ENCODE measurements at regions not wholly inside any gene's neighbourhood (a gene's known extent, or its start where the extent isn't known, plus 50 kb on each side); places are given as distances from the start of the nearest gene placed in this dataset.

GRCh38 chr1:82775406-82776000 lies 974.8 kb downstream of the ADGRL2 start:
- H3K9me3 ChIP-seq (ENCODE audit: control insufficient read depth in 2 of 2, insufficient read depth in 1 of 2, low read length in 1 of 2), result peaks cover 0 to 10% of the 10 kb centered on the region in 2 donors
- peak in 4 of 9 donors; percentile 7 to 35 (median 14) for DNase-seq (ENCODE audit: low read depth in 6 of 9, low spot score in 9 of 9)

GRCh38 chr1:82762829-82763532 lies 962.2 kb downstream of the ADGRL2 start:
- Histone ChIP-seq H3K4me1 (ENCODE audit: control insufficient read depth in 2 of 2, insufficient read depth in 2 of 2, low read length in 2 of 2) (no peaks in the 10 kb centered on the region), H3K27ac (ENCODE audit: low read depth in 1 of 2, low read length in 1 of 2) (no peak overlapping the region), H3K36me3 (ENCODE audit: control insufficient read depth in 2 of 2, insufficient read depth in 2 of 2, low read length in 1 of 2) (no peaks in the 10 kb centered on the region), H3K27me3 (ENCODE audit: control insufficient read depth in 2 of 2, insufficient read depth in 1 of 2, low read length in 1 of 2) (no peaks in the 10 kb centered on the region), H3K9me3 (ENCODE audit: control insufficient read depth in 2 of 2, insufficient read depth in 1 of 2, low read length in 1 of 2) (no peaks in the 10 kb centered on the region), H3K4me3 (ENCODE audit: low read length in 2 of 2) (no peak overlapping the region)
- no peak for DNase-seq (ENCODE audit: low read depth in 6 of 9, low spot score in 9 of 9)

More at GRCh38 chr1:82775406-82776000, 974.8 kb downstream of the ADGRL2 start:
- 95% methylated on average over 12 of the region's 12 CpGs for WGBS
- H3K36me3 ChIP-seq (ENCODE audit: control insufficient read depth in 2 of 2, insufficient read depth in 2 of 2, low read length in 1 of 2), result no peaks in the 10 kb centered on the region
- no peaks in the 10 kb centered on the region for H3K4me1 ChIP-seq (ENCODE audit: control insufficient read depth in 2 of 2, insufficient read depth in 2 of 2, low read length in 2 of 2)
- no peaks in the 10 kb centered on the region for H3K27me3 ChIP-seq (ENCODE audit: control insufficient read depth in 2 of 2, insufficient read depth in 1 of 2, low read length in 1 of 2)
- no peak overlapping the region for H3K4me3 ChIP-seq (ENCODE audit: low read length in 2 of 2)
- no peak overlapping the region for H3K27ac ChIP-seq (ENCODE audit: low read depth in 1 of 2, low read length in 1 of 2)

- H3K4me1 ChIP-seq (ENCODE audit: control insufficient read depth in 2 of 2, insufficient read depth in 2 of 2, low read length in 2 of 2), result no peaks in the 10 kb centered on the region
- H3K36me3 ChIP-seq (ENCODE audit: control insufficient read depth in 2 of 2, insufficient read depth in 2 of 2, low read length in 1 of 2), result no peaks in the 10 kb centered on the region
- H3K27ac ChIP-seq (ENCODE audit: low read depth in 1 of 2, low read length in 1 of 2), result no peak overlapping the region
- WGBS, result 93% methylated on average over 3 of the region's 3 CpGs
- H3K4me3 ChIP-seq (ENCODE audit: low read length in 2 of 2), result no peak overlapping the region
- H3K27me3 ChIP-seq (ENCODE audit: control insufficient read depth in 2 of 2, insufficient read depth in 1 of 2, low read length in 1 of 2), result no peaks in the 10 kb centered on the region
- H3K9me3 ChIP-seq (ENCODE audit: control insufficient read depth in 2 of 2, insufficient read depth in 1 of 2, low read length in 1 of 2), result no peaks in the 10 kb centered on the region
- DNase-seq (ENCODE audit: low read depth in 6 of 9, low spot score in 9 of 9), result no peak
Measured at GRCh38 chr1:82759035-82759434, 958.3 kb downstream of the ADGRL2 start.

DNA sequence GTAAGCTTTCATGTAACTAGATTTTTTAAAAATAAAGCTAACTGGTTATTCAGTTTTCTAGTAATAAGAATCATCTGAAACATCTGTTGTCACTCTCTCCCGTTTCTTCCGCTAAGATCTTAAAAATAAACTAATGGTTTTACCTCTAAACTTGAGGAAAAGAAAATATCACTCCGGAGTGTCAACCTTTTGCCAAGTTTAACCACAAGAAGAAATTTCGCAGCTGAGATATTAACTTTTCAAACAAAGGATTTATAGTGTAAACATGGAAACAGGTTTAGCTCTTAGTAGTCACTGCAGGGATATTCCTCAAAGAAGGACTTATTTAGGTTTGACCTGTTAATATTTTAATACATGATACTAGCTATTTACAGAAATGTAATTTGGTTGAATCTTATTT lies 954.9 kb downstream of the ADGRL2 start:
- WGBS, result 91% methylated on average over 4 of the region's 4 CpGs
- no peak overlapping the region for H3K4me3 ChIP-seq (ENCODE audit: low read length in 2 of 2)

DNA sequence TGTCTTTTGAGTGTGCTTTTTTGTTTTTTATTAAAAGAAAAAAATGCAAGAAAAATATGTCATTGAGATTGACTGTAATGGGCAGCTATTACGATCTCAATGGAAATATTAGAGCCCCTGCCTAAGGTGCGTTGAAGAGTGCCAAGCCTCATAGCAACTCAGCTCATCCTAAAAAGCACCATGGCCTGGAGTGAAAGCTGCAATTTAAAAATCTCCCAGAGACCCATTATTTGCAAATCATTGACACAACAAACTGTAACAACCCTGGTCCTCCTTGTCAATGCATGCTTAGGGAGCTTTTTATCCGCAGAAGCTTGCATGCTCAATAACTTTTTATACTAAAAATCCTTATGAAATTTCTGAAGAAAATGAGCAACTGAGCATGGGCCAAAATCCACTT lies 954.5 kb downstream of the ADGRL2 start:
- no peak for DNase-seq (ENCODE audit: low read depth in 6 of 9, low spot score in 9 of 9)
- no peaks in the 10 kb centered on the region for H3K36me3 ChIP-seq (ENCODE audit: control insufficient read depth in 2 of 2, insufficient read depth in 2 of 2, low read length in 1 of 2)
- 95% methylated on average over 3 of the region's 3 CpGs for WGBS
- no peaks in the 10 kb centered on the region for H3K4me1 ChIP-seq (ENCODE audit: control insufficient read depth in 2 of 2, insufficient read depth in 2 of 2, low read length in 2 of 2)
- H3K9me3 ChIP-seq (ENCODE audit: control insufficient read depth in 2 of 2, insufficient read depth in 1 of 2, low read length in 1 of 2), result no peaks in the 10 kb centered on the region
- H3K27ac ChIP-seq (ENCODE audit: low read depth in 1 of 2, low read length in 1 of 2), result no peak overlapping the region
- H3K27me3 ChIP-seq (ENCODE audit: control insufficient read depth in 2 of 2, insufficient read depth in 1 of 2, low read length in 1 of 2), result no peaks in the 10 kb centered on the region
- H3K4me3 ChIP-seq (ENCODE audit: low read length in 2 of 2), result no peak overlapping the region

More for the DNA sequence above, 954.9 kb downstream of the ADGRL2 start:
- Histone ChIP-seq H3K4me1 (ENCODE audit: control insufficient read depth in 2 of 2, insufficient read depth in 2 of 2, low read length in 2 of 2) (no peaks in the 10 kb centered on the region), H3K27ac (ENCODE audit: low read depth in 1 of 2, low read length in 1 of 2) (no peak overlapping the region), H3K36me3 (ENCODE audit: control insufficient read depth in 2 of 2, insufficient read depth in 2 of 2, low read length in 1 of 2) (no peaks in the 10 kb centered on the region), H3K9me3 (ENCODE audit: control insufficient read depth in 2 of 2, insufficient read depth in 1 of 2, low read length in 1 of 2) (no peaks in the 10 kb centered on the region), H3K27me3 (ENCODE audit: control insufficient read depth in 2 of 2, insufficient read depth in 1 of 2, low read length in 1 of 2) (no peaks in the 10 kb centered on the region)
- no peak for DNase-seq (ENCODE audit: low read depth in 6 of 9, low spot score in 9 of 9)

DNA sequence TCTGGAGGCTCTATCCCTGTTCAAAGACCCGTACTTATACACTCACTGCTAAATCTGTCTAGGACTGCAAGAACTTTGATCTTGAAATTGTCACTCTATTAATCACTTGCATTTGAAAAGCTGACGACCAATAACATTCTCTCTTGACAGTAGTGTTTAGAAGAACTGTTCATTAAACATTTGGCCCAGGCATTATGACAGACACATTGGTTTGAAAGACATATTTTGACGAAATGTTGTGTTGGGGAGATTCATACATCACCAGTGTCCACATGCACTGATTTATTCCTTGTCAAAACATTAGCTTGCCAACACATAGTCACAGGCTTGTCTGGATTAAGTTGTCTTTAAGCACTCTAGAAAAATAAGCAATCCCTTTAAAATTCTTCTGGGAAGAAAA lies 951.3 kb downstream of the ADGRL2 start:
- Histone ChIP-seq H3K36me3 (ENCODE audit: control insufficient read depth in 2 of 2, insufficient read depth in 2 of 2, low read length in 1 of 2) (no peaks in the 10 kb centered on the region), H3K4me1 (ENCODE audit: control insufficient read depth in 2 of 2, insufficient read depth in 2 of 2, low read length in 2 of 2) (no peaks in the 10 kb centered on the region), H3K4me3 (ENCODE audit: low read length in 2 of 2) (no peak overlapping the region), H3K27ac (ENCODE audit: low read depth in 1 of 2, low read length in 1 of 2) (no peak overlapping the region), H3K27me3 (ENCODE audit: control insufficient read depth in 2 of 2, insufficient read depth in 1 of 2, low read length in 1 of 2) (no peaks in the 10 kb centered on the region), H3K9me3 (ENCODE audit: control insufficient read depth in 2 of 2, insufficient read depth in 1 of 2, low read length in 1 of 2) (no peaks in the 10 kb centered on the region)
- no peak for DNase-seq (ENCODE audit: low read depth in 6 of 9, low spot score in 9 of 9)
- 93% methylated on average over 3 of the region's 3 CpGs for WGBS

GRCh38 chr1:82733645-82734044 lies 932.9 kb downstream of the ADGRL2 start:
- Histone ChIP-seq H3K36me3 (ENCODE audit: control insufficient read depth in 2 of 2, insufficient read depth in 2 of 2, low read length in 1 of 2) (no peaks in the 10 kb centered on the region), H3K4me1 (ENCODE audit: control insufficient read depth in 2 of 2, insufficient read depth in 2 of 2, low read length in 2 of 2) (no peaks in the 10 kb centered on the region), H3K27me3 (ENCODE audit: control insufficient read depth in 2 of 2, insufficient read depth in 1 of 2, low read length in 1 of 2) (no peaks in the 10 kb centered on the region), H3K4me3 (ENCODE audit: low read length in 2 of 2) (no peak overlapping the region), H3K9me3 (ENCODE audit: control insufficient read depth in 2 of 2, insufficient read depth in 1 of 2, low read length in 1 of 2) (no peaks in the 10 kb centered on the region), H3K27ac (ENCODE audit: low read depth in 1 of 2, low read length in 1 of 2) (no peak overlapping the region)
- 90% methylated on average over 4 of the region's 4 CpGs for WGBS
- no peak for DNase-seq (ENCODE audit: low read depth in 6 of 9, low spot score in 9 of 9)

DNA sequence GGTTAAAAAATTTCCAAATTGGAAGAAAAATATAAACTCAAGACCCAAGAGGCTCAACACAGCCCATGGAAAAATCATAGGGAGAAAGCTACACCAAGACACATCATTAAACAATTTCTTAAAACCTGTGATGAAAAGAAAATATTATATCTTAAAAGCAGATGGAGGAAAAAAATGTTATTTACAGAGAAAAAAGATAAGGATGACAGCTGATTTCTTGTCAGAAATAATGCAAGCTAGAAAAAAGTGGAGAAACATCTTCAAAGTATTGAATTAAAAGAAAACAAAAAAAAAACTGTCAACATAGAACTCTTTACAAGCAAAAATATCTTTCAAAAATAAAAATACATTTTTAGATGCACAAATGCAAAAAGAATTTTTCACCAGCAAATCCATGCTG lies 930.5 kb downstream of the ADGRL2 start:
- H3K4me1 ChIP-seq (ENCODE audit: control insufficient read depth in 2 of 2, insufficient read depth in 2 of 2, low read length in 2 of 2), result no peaks in the 10 kb centered on the region
- H3K27me3 ChIP-seq (ENCODE audit: control insufficient read depth in 2 of 2, insufficient read depth in 1 of 2, low read length in 1 of 2), result no peaks in the 10 kb centered on the region
- no peaks in the 10 kb centered on the region for H3K9me3 ChIP-seq (ENCODE audit: control insufficient read depth in 2 of 2, insufficient read depth in 1 of 2, low read length in 1 of 2)
- H3K27ac ChIP-seq (ENCODE audit: low read depth in 1 of 2, low read length in 1 of 2), result no peak overlapping the region
- H3K36me3 ChIP-seq (ENCODE audit: control insufficient read depth in 2 of 2, insufficient read depth in 2 of 2, low read length in 1 of 2), result no peaks in the 10 kb centered on the region
- no peak for DNase-seq (ENCODE audit: low read depth in 6 of 9, low spot score in 9 of 9)
- no peak overlapping the region for H3K4me3 ChIP-seq (ENCODE audit: low read length in 2 of 2)

DNA sequence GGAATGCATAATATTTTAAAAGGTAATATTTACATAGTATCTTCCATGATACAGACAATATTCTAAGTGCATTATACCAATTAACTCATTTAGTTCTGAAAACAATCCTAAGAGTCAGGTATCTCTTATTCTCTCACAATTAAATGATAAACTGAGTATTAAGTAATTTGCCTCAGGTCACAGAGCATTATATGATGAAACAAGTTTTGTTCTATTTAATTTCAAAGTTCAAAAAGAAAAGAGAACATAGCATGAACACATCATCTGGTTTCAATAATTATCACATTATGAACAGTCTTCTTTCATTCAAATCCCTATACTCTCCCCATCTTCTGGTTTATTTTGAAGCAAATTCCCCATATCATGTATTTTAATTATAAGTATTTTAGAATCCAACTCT lies 927.5 kb downstream of the ADGRL2 start:
- H3K4me1 ChIP-seq (ENCODE audit: control insufficient read depth in 2 of 2, insufficient read depth in 2 of 2, low read length in 2 of 2), result no peaks in the 10 kb centered on the region
- no peak for DNase-seq (ENCODE audit: low read depth in 6 of 9, low spot score in 9 of 9)

More for the DNA sequence above, 927.5 kb downstream of the ADGRL2 start:
- H3K36me3 ChIP-seq (ENCODE audit: control insufficient read depth in 2 of 2, insufficient read depth in 2 of 2, low read length in 1 of 2), result no peaks in the 10 kb centered on the region
- H3K9me3 ChIP-seq (ENCODE audit: control insufficient read depth in 2 of 2, insufficient read depth in 1 of 2, low read length in 1 of 2), result no peaks in the 10 kb centered on the region
- H3K4me3 ChIP-seq (ENCODE audit: low read length in 2 of 2), result no peak overlapping the region
- no peaks in the 10 kb centered on the region for H3K27me3 ChIP-seq (ENCODE audit: control insufficient read depth in 2 of 2, insufficient read depth in 1 of 2, low read length in 1 of 2)
- H3K27ac ChIP-seq (ENCODE audit: low read depth in 1 of 2, low read length in 1 of 2), result no peak overlapping the region
